ENCODE measurements at regions not wholly inside any gene's neighbourhood (a gene's known extent, or its start where the extent isn't known, plus 50 kb on each side); places are given as distances from the start of the nearest gene placed in this dataset.

DNA sequence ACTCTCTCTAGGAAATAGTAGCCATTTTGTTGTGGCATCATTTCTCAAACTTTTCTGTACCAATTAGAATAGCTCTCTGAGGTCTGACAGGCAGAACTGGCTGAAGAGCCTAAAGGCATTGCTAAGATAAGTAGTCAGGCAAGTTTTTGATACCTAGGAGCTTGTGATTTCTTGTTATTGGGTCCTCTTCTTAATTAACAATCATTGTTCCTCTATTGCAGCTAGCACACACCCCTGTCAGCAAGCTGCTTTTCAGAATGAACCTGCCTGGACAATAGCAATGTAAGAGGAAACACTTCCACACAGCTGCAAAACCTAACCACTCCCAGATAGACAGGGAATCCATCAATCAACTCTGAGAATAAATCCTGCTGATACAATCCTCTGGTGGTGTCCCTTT is 403.9 kb upstream of the TBL1XR1 start:
- Histone ChIP-seq H3F3A (ENCODE audit: low read length, unreplicated experiment) (peaks cover 3% of the 10 kb centered on the region), H3K9me2 (replicated peaks; ENCODE audit: low read length) (no peaks in the 10 kb centered on the region), H3K4me2 (ENCODE audit: low read length) (no peak overlapping the region), H3K9me3 (ENCODE audit: low read length) (no peaks in the 10 kb centered on the region), H3K9ac (ENCODE audit: low read length) (no peak overlapping the region), H3K27ac (ENCODE audit: low read length) (no peak overlapping the region), H3K4me1 (ENCODE audit: insufficient read depth, low read length) (peaks cover 43% of the 10 kb centered on the region), H3K36me3 (ENCODE audit: low read depth, low read length) (no peaks in the 10 kb centered on the region), H3K4me3 (ENCODE audit: low read length) (no peak overlapping the region), H3K27me3 (ENCODE audit: low read length) (no peaks in the 10 kb centered on the region), H2AFZ (ENCODE audit: low read length) (no peak overlapping the region), H4K20me1 (ENCODE audit: low read length) (no peaks in the 10 kb centered on the region), H3K79me2 (ENCODE audit: low read length) (no peaks in the 10 kb centered on the region)
- BruUV-seq (replicated peaks) = no TSS peak
- intact Hi-C loops (cut with micrococcal nuclease) = no loop called here
- DNase-seq (no peak), ATAC-seq (no peak)
- TF ChIP-seq, protein P1, sequence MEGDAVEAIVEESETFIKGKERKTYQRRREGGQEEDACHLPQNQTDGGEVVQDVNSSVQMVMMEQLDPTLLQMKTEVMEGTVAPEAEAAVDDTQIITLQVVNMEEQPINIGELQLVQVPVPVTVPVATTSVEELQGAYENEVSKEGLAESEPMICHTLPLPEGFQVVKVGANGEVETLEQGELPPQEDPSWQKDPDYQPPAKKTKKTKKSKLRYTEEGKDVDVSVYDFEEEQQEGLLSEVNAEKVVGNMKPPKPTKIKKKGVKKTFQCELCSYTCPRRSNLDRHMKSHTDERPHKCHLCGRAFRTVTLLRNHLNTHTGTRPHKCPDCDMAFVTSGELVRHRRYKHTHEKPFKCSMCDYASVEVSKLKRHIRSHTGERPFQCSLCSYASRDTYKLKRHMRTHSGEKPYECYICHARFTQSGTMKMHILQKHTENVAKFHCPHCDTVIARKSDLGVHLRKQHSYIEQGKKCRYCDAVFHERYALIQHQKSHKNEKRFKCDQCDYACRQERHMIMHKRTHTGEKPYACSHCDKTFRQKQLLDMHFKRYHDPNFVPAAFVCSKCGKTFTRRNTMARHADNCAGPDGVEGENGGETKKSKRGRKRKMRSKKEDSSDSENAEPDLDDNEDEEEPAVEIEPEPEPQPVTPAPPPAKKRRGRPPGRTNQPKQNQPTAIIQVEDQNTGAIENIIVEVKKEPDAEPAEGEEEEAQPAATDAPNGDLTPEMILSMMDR (conservative IDR thresholded peaks at IDR 0.05; ENCODE audit: low read depth, low read length) = no peak
- no peak for TF ChIP-seq EZH2 (IDR thresholded peaks at IDR 0.05; ENCODE audit: low read length, unreplicated experiment)
- no peak for TF ChIP-seq EZH2phosphoT487 (IDR thresholded peaks at IDR 0.05; ENCODE audit: borderline replicate concordance, low read length)
- ChIA-PET POLR2A (ENCODE audit: unreplicated experiment) (no interaction called here), CTCF (no interaction called here)

DNA sequence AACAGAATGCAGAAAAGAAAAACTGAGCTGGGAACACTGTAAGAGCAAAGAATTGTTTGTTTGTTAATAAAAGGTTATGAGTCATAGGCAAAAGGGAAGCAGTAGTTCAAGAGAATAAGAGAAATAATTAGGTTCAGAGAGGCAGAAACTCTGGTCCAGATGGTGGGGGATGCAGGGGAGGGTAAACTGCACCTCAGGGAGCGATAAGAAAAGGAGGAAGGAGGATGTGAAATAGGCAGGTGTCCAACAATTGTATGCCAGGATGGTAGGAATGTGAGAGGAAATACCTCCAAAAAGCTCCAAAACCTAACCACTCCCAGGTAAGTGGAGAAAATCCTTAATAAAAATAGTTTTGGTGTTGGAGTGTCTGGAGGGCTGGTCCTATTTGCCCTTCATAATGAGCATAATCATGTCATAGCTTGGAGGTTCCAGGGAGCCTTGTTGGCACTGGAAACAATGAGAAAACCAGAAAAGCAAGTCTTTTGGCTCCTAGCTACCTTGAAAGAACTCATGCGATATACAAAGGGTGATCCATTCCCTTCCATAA is 405.4 kb upstream of the TBL1XR1 start:
- no peaks in the 10 kb centered on the region for H3K36me3 ChIP-seq (ENCODE audit: low read depth, low read length)
- H3K27ac ChIP-seq (ENCODE audit: low read length) = peak overlapping the region; percentile 62
- peak overlapping the region; percentile 49 for H3K4me2 ChIP-seq (ENCODE audit: low read length)
- no peaks in the 10 kb centered on the region for H3F3A ChIP-seq (ENCODE audit: low read length, unreplicated experiment)
- no peaks in the 10 kb centered on the region for H3K27me3 ChIP-seq (ENCODE audit: low read length)
- no peaks in the 10 kb centered on the region for H3K9me3 ChIP-seq (ENCODE audit: low read length)
- H3K9ac ChIP-seq (ENCODE audit: low read length) = no peak overlapping the region
- intact Hi-C loops (cut with micrococcal nuclease) = no loop called here
- ChIA-PET POLR2A (ENCODE audit: unreplicated experiment) (no interaction called here), CTCF (interaction anchor here (0.6 to 0.7 kb wide), 3 partner anchors 19 to 730 kb away, joined by 3 to 8 read pairs (median 3); no protein-coding TSS in a partner anchor)
- no peak overlapping the region for H3K4me3 ChIP-seq (ENCODE audit: low read length)
- DNase-seq = peak; percentile 85
- H3K79me2 ChIP-seq (ENCODE audit: low read length) = no peaks in the 10 kb centered on the region
- H2AFZ ChIP-seq (ENCODE audit: low read length) = no peak overlapping the region
- BruUV-seq (replicated peaks) = no TSS peak
- ATAC-seq = peak; percentile 76
- H4K20me1 ChIP-seq (ENCODE audit: low read length) = no peaks in the 10 kb centered on the region
- H3K4me1 ChIP-seq (ENCODE audit: insufficient read depth, low read length) = peaks cover 41% of the 10 kb centered on the region
- no peaks in the 10 kb centered on the region for H3K9me2 ChIP-seq (replicated peaks; ENCODE audit: low read length)
- TF ChIP-seq EZH2phosphoT487 (IDR thresholded peaks at IDR 0.05; ENCODE audit: borderline replicate concordance, low read length) = no peak
- no peak for TF ChIP-seq EZH2 (IDR thresholded peaks at IDR 0.05; ENCODE audit: low read length, unreplicated experiment)
- TF ChIP-seq, protein P1 (conservative IDR thresholded peaks at IDR 0.05; ENCODE audit: low read depth, low read length) = no peak

DNA sequence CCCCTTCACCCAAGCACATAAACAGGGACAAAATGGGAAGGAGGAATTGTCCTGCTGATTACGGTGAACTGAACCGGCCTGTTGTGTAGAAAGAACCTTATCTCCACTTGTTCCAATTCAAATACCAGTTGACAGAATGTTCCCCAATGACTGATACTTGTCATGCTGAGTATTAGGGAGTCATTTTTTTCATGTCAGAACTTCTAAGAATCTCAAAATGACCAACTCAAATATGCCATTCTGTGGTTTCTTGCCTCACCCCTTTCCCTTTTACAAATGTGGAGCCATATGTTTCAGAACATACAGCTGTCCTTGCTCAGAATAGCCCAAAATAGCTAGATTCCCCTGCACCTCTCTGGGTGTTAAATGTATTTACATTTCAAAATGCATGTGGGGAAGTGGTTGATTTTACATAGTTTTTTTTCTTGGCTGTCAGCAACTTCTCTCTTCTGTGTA is 405.9 kb upstream of the TBL1XR1 start:
- ATAC-seq (no peak), DNase-seq (no peak)
- no peaks in the 10 kb centered on the region for H3K9me3 ChIP-seq (ENCODE audit: low read length)
- no peaks in the 10 kb centered on the region for H3K79me2 ChIP-seq (ENCODE audit: low read length)
- no peak overlapping the region for H3K4me3 ChIP-seq (ENCODE audit: low read length)
- no peaks in the 10 kb centered on the region for H3K9me2 ChIP-seq (replicated peaks; ENCODE audit: low read length)
- no peak overlapping the region for H3K9ac ChIP-seq (ENCODE audit: low read length)
- ChIA-PET CTCF (no interaction called here), POLR2A (ENCODE audit: unreplicated experiment) (no interaction called here)
- peak overlapping the region; percentile 62 for H3K27ac ChIP-seq (ENCODE audit: low read length)
- H3K4me2 ChIP-seq (ENCODE audit: low read length) = peak overlapping the region; percentile 49
- no TSS peak for BruUV-seq (replicated peaks)
- TF ChIP-seq EZH2phosphoT487 (IDR thresholded peaks at IDR 0.05; ENCODE audit: borderline replicate concordance, low read length) = no peak
- TF ChIP-seq, protein P1 (conservative IDR thresholded peaks at IDR 0.05; ENCODE audit: low read depth, low read length) = no peak
- no peak for TF ChIP-seq EZH2 (IDR thresholded peaks at IDR 0.05; ENCODE audit: low read length, unreplicated experiment)
- no peaks in the 10 kb centered on the region for H4K20me1 ChIP-seq (ENCODE audit: low read length)
- intact Hi-C loops (cut with micrococcal nuclease) = no loop called here
- no peaks in the 10 kb centered on the region for H3F3A ChIP-seq (ENCODE audit: low read length, unreplicated experiment)
- H3K4me1 ChIP-seq (ENCODE audit: insufficient read depth, low read length) = peaks cover 36% of the 10 kb centered on the region
- H2AFZ ChIP-seq (ENCODE audit: low read length) = no peak overlapping the region
- no peaks in the 10 kb centered on the region for H3K36me3 ChIP-seq (ENCODE audit: low read depth, low read length)
- no peaks in the 10 kb centered on the region for H3K27me3 ChIP-seq (ENCODE audit: low read length)

Data from PC-3 (cell line).